ENCODE measurements at regions not wholly inside any gene's neighbourhood (a gene's known extent, or its start where the extent isn't known, plus 50 kb on each side); places are given as distances from the start of the nearest gene placed in this dataset.
"Not testable (repeated sequence)": the region's sequence is repeated elsewhere in the genome, so short reads cannot be mapped to it uniquely, and the experiment has no call there.

DNA sequence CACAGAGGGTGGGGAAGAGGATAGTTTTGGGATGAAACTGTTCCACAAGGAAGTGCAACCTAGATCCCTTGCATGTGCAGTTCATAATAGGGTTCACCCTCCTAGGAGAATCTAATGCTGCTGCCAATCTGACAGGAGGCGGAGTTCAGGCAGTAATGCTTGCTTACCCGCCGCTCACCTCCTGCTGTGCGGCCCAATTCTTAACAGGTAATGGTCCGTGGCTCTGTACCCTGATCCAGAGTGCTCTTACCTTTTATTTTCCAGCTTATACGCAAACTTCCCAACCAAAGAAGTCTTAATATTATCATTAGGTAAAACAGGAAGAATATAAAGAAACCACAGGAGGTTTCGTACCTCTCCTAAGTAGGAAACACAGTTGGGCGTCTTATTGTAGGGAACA, 82.7 kb upstream of the CD302 start:
- Histone ChIP-seq H3K36me3 (ENCODE audit: control insufficient read depth in 2 of 2, insufficient read depth in 2 of 2, low read length in 1 of 2) (peaks cover 11 to 12% of the 10 kb centered on the region in 2 donors), H3K27me3 (ENCODE audit: control insufficient read depth in 2 of 2, insufficient read depth in 1 of 2, low read length in 1 of 2) (no peaks in the 10 kb centered on the region), H3K4me3 (ENCODE audit: low read length in 2 of 2) (no peak overlapping the region), H3K4me1 (ENCODE audit: control insufficient read depth in 2 of 2, insufficient read depth in 2 of 2, low read length in 2 of 2) (no peaks in the 10 kb centered on the region), H3K27ac (ENCODE audit: low read depth in 1 of 2, low read length in 1 of 2) (no peak overlapping the region), H3K9me3 (ENCODE audit: control insufficient read depth in 2 of 2, insufficient read depth in 1 of 2, low read length in 1 of 2) (no peaks in the 10 kb centered on the region)
- 96% methylated on average over 8 of the region's 8 CpGs for WGBS
- no peak for DNase-seq (ENCODE audit: low read depth in 6 of 9, low spot score in 9 of 9)

DNA sequence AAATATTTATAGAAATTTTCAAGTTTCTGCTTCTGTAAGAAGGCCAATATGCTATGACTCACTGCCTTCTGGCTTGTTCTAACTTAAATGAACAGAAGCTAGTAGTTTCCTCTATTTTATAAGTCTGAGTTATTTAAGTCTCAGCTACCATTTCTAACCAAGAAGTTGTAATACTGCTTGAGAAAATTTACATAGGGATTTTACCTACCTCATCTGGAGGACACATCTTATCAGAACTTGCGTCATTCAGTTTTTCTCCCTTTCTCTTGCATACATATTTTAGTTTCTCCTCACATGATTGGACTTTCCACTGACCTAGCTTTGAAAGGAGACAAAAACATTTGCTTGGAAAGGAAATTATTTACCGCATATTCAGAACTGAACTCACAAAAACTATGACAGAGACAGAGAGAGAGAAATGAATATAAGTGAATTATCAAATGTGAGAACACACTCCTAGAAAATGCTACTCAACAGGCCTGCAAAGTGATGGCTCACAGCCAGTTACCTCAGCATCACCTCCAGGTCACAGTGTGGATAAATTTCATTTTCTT, 81.1 kb upstream of the CD302 start:
- no peaks in the 10 kb centered on the region for H3K9me3 ChIP-seq (ENCODE audit: control insufficient read depth in 2 of 2, insufficient read depth in 1 of 2, low read length in 1 of 2)
- H3K27ac ChIP-seq (ENCODE audit: low read depth in 1 of 2, low read length in 1 of 2), result no peak overlapping the region
- DNase-seq (ENCODE audit: low read depth in 6 of 9, low spot score in 9 of 9), result no peak
- H3K36me3 ChIP-seq (ENCODE audit: control insufficient read depth in 2 of 2, insufficient read depth in 2 of 2, low read length in 1 of 2), result peaks cover 11 to 12% of the 10 kb centered on the region in 2 donors
- no peaks in the 10 kb centered on the region for H3K4me1 ChIP-seq (ENCODE audit: control insufficient read depth in 2 of 2, insufficient read depth in 2 of 2, low read length in 2 of 2)
- WGBS, result 95% methylated on average over 2 of the region's 2 CpGs
- H3K4me3 ChIP-seq (ENCODE audit: low read length in 2 of 2), result no peak overlapping the region
- H3K27me3 ChIP-seq (ENCODE audit: control insufficient read depth in 2 of 2, insufficient read depth in 1 of 2, low read length in 1 of 2), result no peaks in the 10 kb centered on the region

DNA sequence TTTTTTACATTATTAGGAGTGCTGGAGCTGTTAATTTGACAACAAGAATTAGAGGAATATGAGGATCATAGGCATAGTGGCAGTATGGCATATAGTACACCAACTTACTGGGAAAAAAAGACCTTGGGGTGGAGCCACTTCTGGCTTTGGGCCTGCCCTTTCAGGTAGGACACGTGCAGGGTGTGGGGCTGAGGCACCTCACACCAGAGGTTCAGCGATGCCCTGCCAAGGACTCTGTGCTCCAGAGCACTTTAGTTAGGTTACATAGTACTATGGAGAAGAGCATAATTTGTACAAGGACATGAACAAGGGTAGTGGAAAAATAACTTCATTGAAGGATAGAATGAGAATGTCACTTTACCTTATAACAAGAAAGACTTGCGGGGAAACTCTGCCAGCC, 77.1 kb upstream of the CD302 start:
- no peak overlapping the region for H3K27ac ChIP-seq (ENCODE audit: low read depth in 1 of 2, low read length in 1 of 2)
- WGBS, result 95% methylated on average over 3 of the region's 3 CpGs
- H3K4me3 ChIP-seq (ENCODE audit: low read length in 2 of 2), result no peak overlapping the region
- peaks cover 11 to 14% of the 10 kb centered on the region in 2 donors for H3K36me3 ChIP-seq (ENCODE audit: control insufficient read depth in 2 of 2, insufficient read depth in 2 of 2, low read length in 1 of 2)
- no peaks in the 10 kb centered on the region for H3K9me3 ChIP-seq (ENCODE audit: control insufficient read depth in 2 of 2, insufficient read depth in 1 of 2, low read length in 1 of 2)
- H3K4me1 ChIP-seq (ENCODE audit: control insufficient read depth in 2 of 2, insufficient read depth in 2 of 2, low read length in 2 of 2), result no peaks in the 10 kb centered on the region
- DNase-seq (ENCODE audit: low read depth in 6 of 9, low spot score in 9 of 9), result peak in 2 of 9 donors; percentile 12 to 41
- no peaks in the 10 kb centered on the region for H3K27me3 ChIP-seq (ENCODE audit: control insufficient read depth in 2 of 2, insufficient read depth in 1 of 2, low read length in 1 of 2)

DNA sequence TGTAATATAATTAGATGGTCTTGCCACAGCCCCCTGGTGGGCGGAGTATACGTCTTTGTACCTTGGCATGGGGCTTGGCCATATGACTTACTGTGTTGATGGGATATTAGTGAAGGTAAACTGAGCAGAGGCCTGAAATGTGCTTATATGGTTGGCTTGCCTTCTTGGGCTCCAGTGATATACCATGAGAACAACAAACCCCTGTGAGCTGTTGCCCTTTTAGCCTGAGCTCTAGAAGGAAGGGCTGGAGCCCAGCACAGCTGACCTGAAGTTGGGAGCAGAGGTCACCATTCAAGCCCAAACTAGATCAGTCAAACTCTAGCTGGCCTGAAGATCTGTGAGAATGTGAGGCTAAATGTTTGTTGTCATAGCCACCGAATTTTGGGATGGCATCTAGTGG, 75.2 kb upstream of the CD302 start:
- Histone ChIP-seq H3K27me3 (ENCODE audit: control insufficient read depth in 2 of 2, insufficient read depth in 1 of 2, low read length in 1 of 2) (no peaks in the 10 kb centered on the region), H3K36me3 (ENCODE audit: control insufficient read depth in 2 of 2, insufficient read depth in 2 of 2, low read length in 1 of 2) (peaks cover 14 to 17% of the 10 kb centered on the region in 2 donors), H3K4me1 (ENCODE audit: control insufficient read depth in 2 of 2, insufficient read depth in 2 of 2, low read length in 2 of 2) (no peaks in the 10 kb centered on the region), H3K9me3 (ENCODE audit: control insufficient read depth in 2 of 2, insufficient read depth in 1 of 2, low read length in 1 of 2) (no peaks in the 10 kb centered on the region), H3K27ac (ENCODE audit: low read depth in 1 of 2, low read length in 1 of 2) (no peak overlapping the region), H3K4me3 (ENCODE audit: low read length in 2 of 2) (no peak overlapping the region)
- whole genome bisulfite sequencing, result 66% methylated on average over 3 of the region's 3 CpGs
- peak in 4 of 9 donors; percentile 7 to 30 (median 9) for DNase-seq (ENCODE audit: low read depth in 6 of 9, low spot score in 9 of 9)

DNA sequence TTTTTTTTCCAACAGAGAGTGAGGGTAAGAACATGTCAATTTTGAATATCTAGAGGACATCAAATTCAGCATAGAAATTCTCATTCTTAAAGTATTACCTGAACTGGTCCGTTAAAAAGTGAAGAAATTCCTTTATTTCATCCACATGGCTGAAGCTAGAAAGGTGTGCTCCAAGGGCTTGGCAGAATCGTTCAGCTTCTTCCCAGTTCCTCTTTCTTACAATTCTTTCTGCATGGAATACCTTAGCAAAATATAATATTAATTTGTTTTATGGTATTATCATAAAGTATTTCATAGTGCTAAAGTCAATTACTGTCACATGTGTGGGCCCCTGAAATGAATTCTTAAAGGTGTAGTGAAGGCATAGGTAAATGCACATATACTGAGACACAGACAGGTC, 74.3 kb upstream of the CD302 start:
- no peaks in the 10 kb centered on the region for H3K9me3 ChIP-seq (ENCODE audit: control insufficient read depth in 2 of 2, insufficient read depth in 1 of 2, low read length in 1 of 2)
- H3K4me1 ChIP-seq (ENCODE audit: control insufficient read depth in 2 of 2, insufficient read depth in 2 of 2, low read length in 2 of 2), result no peaks in the 10 kb centered on the region
- no peaks in the 10 kb centered on the region for H3K27me3 ChIP-seq (ENCODE audit: control insufficient read depth in 2 of 2, insufficient read depth in 1 of 2, low read length in 1 of 2)
- H3K4me3 ChIP-seq (ENCODE audit: low read length in 2 of 2), result no peak overlapping the region
- no peak for DNase-seq (ENCODE audit: low read depth in 6 of 9, low spot score in 9 of 9)
- no peak overlapping the region for H3K27ac ChIP-seq (ENCODE audit: low read depth in 1 of 2, low read length in 1 of 2)
- 96% methylated on average over 2 of the region's 2 CpGs for WGBS
- peaks cover 14 to 17% of the 10 kb centered on the region in 2 donors for H3K36me3 ChIP-seq (ENCODE audit: control insufficient read depth in 2 of 2, insufficient read depth in 2 of 2, low read length in 1 of 2)

DNA sequence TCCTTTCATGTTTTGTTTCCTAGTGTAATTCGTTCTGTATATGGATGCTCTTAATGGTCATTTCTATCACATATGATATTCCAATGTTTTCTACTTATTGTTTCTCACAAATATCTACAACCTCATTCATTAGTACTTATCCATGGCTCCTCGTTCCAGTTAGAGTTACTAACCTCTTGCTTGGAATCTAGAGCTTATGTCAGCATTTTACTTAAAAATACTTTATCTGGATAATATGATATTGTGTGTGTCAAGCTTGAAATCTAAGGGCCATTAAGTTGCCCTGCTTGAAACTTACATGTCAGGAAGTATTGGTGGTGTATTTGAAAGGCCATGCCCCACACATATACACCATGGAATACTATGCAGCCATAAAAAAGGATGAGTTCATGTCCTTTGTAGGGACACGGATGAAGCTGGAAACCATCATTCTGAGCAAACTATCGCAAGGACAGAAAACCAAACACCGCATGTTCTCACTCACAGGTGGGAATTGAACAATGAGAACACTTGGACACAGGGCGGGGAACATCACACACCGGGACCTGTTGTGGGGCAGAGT, 70.7 kb upstream of the CD302 start:
- H3K9me3 ChIP-seq (ENCODE audit: control insufficient read depth in 2 of 2, insufficient read depth in 1 of 2, low read length in 1 of 2); H3K27ac ChIP-seq (ENCODE audit: low read depth in 1 of 2, low read length in 1 of 2); H3K4me3 ChIP-seq (ENCODE audit: low read length in 2 of 2); DNase-seq (ENCODE audit: low read depth in 6 of 9, low spot score in 9 of 9); H3K27me3 ChIP-seq (ENCODE audit: control insufficient read depth in 2 of 2, insufficient read depth in 1 of 2, low read length in 1 of 2); H3K4me1 ChIP-seq (ENCODE audit: control insufficient read depth in 2 of 2, insufficient read depth in 2 of 2, low read length in 2 of 2): not testable (repeated sequence)
- 98% methylated on average over 5 of the region's 7 CpGs for WGBS
- H3K36me3 ChIP-seq (ENCODE audit: control insufficient read depth in 2 of 2, insufficient read depth in 2 of 2, low read length in 1 of 2), result peaks cover 9 to 12% of the 10 kb centered on the region in 2 donors

DNA sequence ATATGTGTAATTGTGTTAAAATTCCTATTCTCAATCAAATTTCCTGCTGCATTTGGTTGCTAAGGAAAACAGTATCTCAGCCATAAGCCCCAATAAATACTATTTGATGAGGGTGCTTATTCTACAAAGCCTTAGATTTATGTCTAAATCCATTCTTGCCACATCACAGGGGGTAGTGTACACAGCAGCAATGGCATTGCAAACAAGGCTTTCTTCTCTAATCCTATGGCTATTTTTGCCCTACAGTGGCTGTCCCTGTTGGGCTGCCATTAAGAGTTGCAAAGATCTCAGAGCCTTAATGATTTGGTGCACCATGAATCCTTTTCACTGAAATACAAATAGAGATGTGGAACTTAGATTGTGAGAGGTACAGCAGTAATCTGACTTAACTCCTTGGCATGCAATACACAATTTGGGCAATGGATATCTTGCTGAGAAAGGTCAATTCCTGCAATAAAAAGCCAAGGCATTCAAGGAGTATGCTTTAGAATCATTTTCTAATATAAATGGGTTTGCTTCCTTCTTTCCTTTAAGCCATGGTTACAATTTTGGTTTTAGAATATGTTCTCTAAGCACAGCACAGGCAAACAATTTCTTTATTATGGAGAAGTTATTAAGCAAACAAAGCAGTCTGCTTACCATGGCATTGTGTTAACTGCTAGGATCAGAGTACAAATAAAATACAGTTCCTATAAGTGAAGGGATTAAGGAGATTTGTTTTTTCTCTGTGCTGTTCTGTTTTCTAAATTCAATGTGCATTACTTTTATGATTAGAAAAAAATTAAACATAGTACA, 69.8 kb upstream of the CD302 start:
- no peak for DNase-seq (ENCODE audit: low read depth in 6 of 9, low spot score in 9 of 9)
- H3K36me3 ChIP-seq (ENCODE audit: control insufficient read depth in 2 of 2, insufficient read depth in 2 of 2, low read length in 1 of 2), result peaks cover 8 to 9% of the 10 kb centered on the region in 2 donors

DNA sequence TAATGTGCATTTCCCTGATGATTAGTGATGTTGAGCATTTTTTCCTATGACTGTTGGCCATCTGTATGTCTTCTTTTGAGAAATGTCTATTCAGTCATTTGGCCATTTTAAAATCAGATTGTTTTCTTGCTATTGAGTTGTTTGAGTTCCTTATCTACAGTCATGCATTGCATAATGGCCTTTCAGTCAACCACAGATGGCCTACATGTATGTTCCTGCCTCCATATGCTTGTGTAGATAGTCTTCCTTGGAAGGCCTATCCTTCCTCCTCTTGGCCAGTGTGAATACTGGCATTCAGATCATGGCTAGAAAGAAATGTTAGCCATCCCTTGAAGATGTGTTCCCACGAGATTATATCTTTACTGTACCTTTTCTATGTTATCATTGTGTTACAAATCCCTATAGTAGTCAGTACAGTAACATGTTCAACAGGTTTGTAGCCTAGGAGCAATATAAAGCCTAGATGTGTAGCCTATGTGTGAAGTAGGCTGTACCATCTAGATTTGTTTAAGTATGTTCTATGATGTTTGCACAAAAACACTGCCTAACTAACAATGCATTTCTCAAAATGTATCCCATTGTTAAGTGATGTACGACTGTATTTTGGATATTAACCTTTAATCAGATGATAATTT, 65.6 kb upstream of the CD302 start:
- H3K4me1 ChIP-seq (ENCODE audit: control insufficient read depth in 2 of 2, insufficient read depth in 2 of 2, low read length in 2 of 2), result no peaks in the 10 kb centered on the region
- H3K9me3 ChIP-seq (ENCODE audit: control insufficient read depth in 2 of 2, insufficient read depth in 1 of 2, low read length in 1 of 2), result no peaks in the 10 kb centered on the region
- peaks cover 0 to 4% of the 10 kb centered on the region in 2 donors for H3K36me3 ChIP-seq (ENCODE audit: control insufficient read depth in 2 of 2, insufficient read depth in 2 of 2, low read length in 1 of 2)
- WGBS, result 94% methylated on average over 2 of the region's 2 CpGs
- H3K27ac ChIP-seq (ENCODE audit: low read depth in 1 of 2, low read length in 1 of 2), result no peak overlapping the region
- no peaks in the 10 kb centered on the region for H3K27me3 ChIP-seq (ENCODE audit: control insufficient read depth in 2 of 2, insufficient read depth in 1 of 2, low read length in 1 of 2)
- H3K4me3 ChIP-seq (ENCODE audit: low read length in 2 of 2), result no peak overlapping the region
- no peak for DNase-seq (ENCODE audit: low read depth in 6 of 9, low spot score in 9 of 9)

More for the DNA sequence above, 69.8 kb upstream of the CD302 start:
- Histone ChIP-seq H3K27ac (ENCODE audit: low read depth in 1 of 2, low read length in 1 of 2) (no peak overlapping the region), H3K9me3 (ENCODE audit: control insufficient read depth in 2 of 2, insufficient read depth in 1 of 2, low read length in 1 of 2) (no peaks in the 10 kb centered on the region), H3K4me3 (ENCODE audit: low read length in 2 of 2) (no peak overlapping the region), H3K27me3 (ENCODE audit: control insufficient read depth in 2 of 2, insufficient read depth in 1 of 2, low read length in 1 of 2) (no peaks in the 10 kb centered on the region), H3K4me1 (ENCODE audit: control insufficient read depth in 2 of 2, insufficient read depth in 2 of 2, low read length in 2 of 2) (no peaks in the 10 kb centered on the region)

Measured in thymus (tissue), 11 donors.